ENCODE measurements at regions not wholly inside any gene's neighbourhood (a gene's known extent, or its start where the extent isn't known, plus 50 kb on each side); places are given as distances from the start of the nearest gene placed in this dataset.

DNA sequence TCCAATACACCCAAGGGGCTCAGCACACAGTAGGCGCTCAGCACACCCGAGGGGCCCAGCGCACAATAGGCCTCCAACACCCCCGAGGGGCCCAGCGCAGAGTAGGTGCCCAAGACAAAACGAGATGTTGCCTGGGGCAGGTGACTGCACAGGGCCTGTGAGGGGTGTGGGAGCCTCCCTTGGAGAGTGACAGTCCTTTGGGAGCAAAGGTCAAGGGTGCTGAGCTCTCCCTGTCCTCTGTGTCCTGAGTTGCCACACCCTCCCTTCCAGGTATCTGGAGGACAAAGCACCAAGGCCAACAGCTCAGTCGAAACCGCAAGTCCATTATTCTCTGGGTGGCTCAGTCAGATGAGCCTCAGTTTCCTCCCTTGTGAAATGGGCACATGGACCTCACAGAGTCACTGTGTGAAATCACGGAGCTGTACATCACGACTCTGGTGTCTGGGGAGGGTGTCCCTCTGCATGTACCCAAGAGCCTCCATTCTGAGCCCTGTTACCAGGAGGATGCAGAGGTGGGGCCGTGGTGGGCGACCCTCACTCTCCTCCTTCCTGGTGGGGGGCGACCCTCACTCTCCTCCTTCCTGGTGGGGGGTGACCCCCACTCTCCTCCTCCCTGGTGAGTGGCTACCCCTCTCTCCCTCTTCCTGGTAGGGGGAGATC, 81.3 kb downstream of the FOXL3 start:
- DNase-seq (ENCODE audit: low read depth, low spot score), result no peak

- no peak for DNase-seq (ENCODE audit: low read depth, low spot score)
Observed at GRCh38 chr7:371779-372545, 82.0 kb downstream of the FOXL3 start.

- no peak for DNase-seq (ENCODE audit: low read depth, low spot score)
Observed at GRCh38 chr7:372546-372931, 82.6 kb downstream of the FOXL3 start.

DNA sequence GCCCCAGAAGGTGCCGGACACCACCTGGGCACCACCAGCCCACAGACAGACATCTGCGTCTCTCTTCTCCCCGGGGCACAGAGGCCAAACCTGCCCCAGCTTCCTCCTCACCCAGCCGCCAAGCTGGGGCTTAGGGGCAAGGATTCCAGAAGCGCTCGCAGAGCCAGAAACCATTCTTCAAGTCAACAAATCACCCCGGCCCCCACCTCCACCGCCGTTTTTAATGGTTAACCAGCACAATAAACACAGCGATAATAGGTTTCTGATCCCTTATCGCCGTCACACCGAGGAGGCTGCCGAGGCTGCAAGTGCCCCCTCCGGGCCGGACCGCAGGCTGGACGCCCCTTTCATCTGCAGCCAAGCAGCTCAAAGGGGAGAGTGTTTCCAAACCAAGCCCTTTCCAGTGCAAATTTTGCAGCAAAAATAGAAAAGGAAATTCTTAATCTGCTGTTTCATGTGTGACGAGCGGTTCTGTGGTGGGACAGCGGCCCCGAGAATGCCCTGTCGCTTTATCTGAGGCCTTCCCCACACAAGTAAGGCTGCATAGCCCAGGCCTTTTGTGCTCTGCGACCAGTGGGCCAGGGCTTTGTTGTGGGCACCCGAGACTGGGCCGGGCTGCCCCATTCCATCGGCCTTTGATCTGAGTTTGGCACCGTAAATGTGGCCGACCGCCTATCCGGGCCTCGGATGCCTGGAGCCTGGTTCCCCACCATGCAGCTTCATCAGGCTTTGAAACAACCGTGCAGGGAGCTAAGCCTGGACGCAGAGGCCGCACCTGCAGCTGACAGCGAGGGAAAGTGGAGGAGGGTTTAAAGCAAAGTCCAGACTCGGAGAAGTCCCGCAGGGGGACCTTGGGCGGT, 83.2 kb downstream of the FOXL3 start:
- DNase-seq (ENCODE audit: low read depth, low spot score), result no peak

DNA sequence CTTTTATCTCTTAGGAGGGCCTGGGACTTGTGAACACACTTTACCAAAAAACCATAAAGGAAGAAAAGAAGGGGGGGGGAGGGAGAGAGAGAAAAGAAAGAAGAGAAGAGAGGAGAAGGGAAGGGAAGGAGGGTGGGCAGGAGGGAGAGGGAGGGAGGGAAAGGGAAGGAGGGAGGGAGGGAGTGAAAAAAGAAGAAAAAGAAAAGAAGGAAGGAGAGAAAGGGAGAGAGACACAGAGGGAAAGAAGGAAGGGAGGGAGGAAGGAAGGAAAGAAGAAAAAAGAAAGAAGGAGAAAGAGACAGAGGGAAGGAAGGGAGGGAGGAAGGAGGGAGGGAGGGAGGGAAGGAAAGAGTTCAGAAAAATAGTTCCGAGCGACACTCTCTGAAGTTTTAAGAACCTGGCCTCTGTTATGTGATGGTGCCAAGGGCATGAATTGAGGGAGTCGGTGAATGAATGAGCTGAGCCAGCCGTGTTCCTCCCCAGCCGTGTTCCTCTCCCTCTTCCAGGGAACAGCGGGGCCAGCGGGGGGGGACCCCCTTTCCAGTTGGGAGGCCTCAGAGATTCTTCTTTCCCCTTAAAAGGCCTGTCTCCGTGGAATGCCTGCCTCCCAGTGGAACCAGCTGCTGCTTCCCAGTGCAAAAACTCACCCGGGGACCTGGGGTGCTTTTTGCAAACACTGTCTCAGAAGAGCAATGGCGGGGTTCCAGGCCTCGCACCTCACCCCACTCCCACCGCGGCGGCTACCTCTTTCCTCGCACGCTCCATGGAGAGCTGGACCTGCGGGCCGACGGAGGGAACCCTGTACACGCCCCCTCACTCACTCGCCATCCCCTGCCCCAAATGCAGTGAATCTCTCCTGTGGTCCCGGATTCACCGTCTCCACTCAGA, 84.1 kb downstream of the FOXL3 start:
- no peak for DNase-seq (ENCODE audit: low read depth, low spot score)

- no peak for DNase-seq (ENCODE audit: low read depth, low spot score)
Observed at GRCh38 chr7:374706-375311, 84.8 kb downstream of the FOXL3 start.

DNA sequence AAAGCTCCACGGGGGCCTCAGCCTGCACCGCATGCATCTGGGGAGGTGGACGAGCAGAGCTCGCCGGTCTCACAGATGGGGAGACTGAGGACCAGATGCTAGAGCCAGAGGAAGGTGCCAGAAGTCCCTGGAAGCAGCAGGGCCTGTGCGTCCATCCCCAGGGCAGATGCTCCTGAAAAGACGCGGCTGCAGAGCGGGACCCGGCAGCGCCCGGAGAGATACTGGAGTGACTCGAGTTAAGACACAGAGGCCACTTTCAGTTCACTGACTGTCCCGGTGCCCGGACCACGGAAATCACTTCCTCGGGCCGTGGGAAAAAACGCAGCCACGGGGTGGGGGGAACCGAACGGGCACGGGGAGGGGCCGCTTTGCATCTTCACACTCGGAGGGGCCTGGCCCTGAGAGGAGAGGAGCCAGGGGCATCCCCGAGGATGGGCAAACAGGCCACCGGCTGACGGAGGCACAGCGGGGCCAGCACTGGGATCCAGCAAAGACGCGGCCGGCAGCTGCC, 85.4 kb downstream of the FOXL3 start:
- no peak for DNase-seq (ENCODE audit: low read depth, low spot score)

- DNase-seq (ENCODE audit: low read depth, low spot score), result no peak
Observed at GRCh38 chr7:375901-376305, 85.9 kb downstream of the FOXL3 start.

DNA sequence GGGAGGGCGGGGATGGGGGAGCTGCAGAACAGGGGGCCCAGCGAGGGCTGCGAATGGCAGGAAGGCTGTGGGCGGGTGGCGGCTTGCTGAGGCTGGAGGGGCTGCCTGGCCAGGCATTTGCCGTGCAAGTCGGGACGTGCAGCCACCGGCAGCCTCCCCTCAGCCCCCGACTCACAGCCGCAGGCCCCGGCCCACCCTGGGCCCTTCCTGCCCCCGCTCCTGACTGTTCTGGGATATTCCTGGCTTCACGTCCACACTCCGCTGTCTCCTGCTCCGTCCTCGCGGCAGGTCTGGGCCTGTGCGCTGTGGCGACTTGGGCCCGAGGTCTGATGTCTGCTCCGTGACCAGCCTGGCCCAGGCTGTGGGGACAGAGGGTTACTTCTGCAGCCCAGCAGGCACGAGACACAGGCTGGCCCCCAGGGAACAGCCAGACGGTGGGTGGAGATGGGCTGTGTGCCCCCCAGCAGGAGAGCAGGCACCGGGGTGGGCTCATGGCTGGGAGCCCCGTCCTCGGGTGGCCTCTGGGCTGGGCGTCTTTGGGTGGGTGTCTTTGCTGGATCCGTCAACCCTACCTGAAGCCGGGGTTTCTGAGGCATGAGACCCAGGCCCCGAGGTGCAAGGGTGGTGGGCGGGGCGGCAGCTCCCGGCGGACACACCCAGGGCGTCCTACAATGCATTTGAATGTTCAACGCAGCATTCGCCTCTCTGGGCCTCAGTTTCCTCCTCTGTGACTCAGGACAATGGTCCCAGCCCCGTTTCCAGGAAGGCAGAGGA, 86.5 kb downstream of the FOXL3 start:
- DNase-seq (ENCODE audit: low read depth, low spot score), result no peak

DNA sequence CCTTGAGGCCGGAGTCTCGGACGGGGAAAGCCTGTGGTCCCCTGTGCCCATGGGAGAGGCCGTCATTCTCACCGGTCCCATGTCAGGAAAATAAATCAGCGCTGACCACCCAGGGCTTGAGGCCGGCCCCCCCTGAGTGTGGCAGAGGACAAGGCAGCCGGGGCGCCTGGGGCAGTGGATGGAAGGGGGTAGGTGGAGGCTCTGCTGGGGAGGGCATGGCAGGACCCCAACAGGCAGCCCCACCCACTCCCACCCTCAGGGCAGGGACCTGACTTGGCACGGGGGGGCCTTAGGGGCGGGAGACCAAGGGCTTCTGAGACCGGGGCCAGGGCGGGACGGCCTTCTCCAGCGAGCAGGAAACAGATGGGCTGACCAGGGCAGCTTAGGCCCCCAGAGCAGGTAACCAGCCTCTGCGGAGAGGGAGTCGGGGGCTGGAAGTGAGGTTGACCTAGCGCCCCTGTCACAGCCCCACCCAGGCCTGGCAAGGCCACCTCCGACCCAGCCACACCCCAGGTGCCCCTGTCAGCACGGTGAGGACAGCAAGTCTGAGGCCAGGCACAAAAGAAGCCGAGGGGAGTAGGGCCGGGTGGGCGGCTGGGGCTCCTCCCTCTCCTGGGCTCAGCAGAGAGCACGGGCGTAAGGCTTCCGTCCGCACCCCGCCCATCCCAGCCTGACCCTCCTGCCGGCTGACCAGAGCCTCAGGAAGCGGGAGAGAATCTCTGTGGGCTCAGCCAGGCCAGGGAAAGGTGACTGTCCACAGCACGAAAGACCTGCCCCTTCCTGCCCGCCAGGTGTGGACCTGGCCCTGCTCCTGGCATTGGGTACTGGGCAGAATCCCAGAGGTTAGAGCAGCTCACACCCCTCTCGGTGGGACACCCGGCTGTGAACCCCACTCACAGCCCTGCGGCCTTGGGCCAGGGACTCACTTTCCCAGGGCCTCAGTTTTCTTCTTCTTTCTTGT, 87.4 kb downstream of the FOXL3 start:
- DNase-seq (ENCODE audit: low read depth, low spot score), result no peak

DNA sequence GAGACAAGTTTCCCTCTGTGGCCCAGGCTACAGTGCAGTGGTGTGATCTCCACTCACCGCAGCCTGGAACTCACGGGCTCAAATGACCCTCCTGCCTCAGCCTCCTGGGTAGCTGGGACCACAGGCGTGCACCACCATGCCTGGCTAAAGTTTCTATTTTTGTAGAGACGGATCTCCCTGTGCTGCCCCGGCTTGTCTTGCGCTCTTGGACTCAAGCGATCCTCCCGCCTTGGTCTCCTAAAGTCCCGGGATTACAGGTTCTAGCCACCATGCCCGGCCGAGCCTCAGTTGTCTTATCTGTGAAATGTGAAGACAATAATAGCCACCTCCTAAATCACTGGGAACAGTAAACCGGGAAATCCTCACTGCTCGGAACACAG, 88.1 kb downstream of the FOXL3 start:
- DNase-seq (ENCODE audit: low read depth, low spot score), result no peak

GRCh38 chr7:378551-379455, 88.8 kb downstream of the FOXL3 start:
- no peak for DNase-seq (ENCODE audit: low read depth, low spot score)

- DNase-seq (ENCODE audit: low read depth, low spot score), result no peak
Observed at GRCh38 chr7:379456-380138, 89.6 kb downstream of the FOXL3 start.

GRCh38 chr7:380139-380485, 90.1 kb downstream of the FOXL3 start:
- DNase-seq (ENCODE audit: low read depth, low spot score), result no peak

- no peak for DNase-seq (ENCODE audit: low read depth, low spot score)
Observed at GRCh38 chr7:380711-381210, 90.8 kb downstream of the FOXL3 start.

GRCh38 chr7:381211-382042, 91.5 kb downstream of the FOXL3 start:
- no peak for DNase-seq (ENCODE audit: low read depth, low spot score)
